ENCODE measurements at regions not wholly inside any gene's neighbourhood (a gene's known extent, or its start where the extent isn't known, plus 50 kb on each side); places are given as distances from the start of the nearest gene placed in this dataset.
A peak's percentile ranks its signal among the peaks of the same experiment; 100 is the strongest.

DNA sequence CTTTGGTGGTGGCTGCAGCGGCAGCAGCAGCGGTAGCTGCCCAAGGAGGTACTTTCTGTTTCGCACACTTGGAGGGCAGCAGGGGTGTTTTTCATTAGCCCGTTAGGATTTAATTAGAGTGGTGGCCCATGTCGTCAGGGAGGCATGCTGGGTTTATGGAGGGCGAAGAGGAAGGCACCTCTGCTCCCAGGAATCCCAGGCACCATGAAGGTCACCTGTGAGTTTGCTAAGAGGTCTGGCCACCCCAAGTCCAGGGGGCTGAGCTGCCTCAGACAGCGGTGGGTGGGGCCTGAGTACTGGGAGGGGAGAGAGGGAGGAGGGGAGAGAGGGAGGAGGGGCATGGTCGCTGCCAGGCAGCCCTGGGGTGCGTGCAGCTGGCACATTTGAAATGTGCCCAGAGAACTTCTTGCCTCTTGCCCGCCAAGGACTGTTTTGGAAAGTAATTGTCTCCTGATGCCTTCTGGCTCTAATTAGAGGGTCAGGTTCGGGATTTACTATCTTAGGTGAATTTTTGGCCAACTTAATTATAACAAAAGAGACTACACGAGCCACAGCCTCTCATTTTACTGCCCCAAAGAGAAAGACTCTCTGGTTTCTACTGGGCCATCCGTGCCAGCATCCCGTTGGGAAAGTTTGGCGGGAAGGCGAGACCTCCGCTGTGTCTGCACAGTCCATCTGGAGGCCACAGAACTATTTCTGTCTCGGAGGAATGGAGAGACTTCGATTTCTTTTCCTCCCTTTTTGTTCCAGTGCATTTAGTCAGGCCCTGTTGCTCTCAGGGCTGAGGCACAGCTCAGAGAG lies 62.0 kb downstream of the GLI2 start:
- H3K4me1 ChIP-seq, result no peaks in the 10 kb centered on the region

DNA sequence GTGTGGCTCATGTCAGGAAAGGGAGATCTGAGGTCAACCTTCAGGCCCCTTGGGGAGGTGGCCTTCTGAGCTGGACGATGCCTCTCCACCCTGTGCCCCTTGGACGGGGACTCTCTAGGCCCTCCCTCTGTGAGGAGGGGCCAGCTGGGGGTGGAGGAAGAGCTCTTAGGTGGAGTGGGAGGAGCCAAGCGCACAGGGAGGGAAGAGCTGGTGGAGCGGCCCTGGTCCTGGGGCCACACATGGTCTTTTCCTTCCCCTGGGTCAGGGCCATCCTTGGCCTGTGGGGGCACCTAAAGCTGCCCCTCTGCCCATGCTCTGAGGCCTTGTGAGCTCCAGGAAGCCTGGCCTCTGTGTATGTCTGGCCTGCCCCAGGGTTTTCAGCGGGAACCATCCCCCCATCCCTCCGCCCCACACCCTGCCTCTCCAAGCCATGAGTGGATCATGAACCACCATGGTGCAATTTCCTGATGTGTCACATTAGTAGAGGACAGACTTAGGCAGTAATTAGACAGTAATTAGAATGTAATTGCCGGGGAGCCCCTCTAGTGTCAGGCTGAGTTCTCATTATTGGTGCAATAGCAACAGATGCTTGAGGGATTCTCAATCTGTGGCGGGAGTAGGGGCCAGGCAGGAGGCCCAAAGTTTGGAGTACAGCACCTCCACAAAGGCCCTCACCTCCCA lies 63.0 kb downstream of the GLI2 start:
- H3K27ac ChIP-seq, result no peak overlapping the region
- H3K36me3 ChIP-seq, result no peaks in the 10 kb centered on the region
- H3K4me3 ChIP-seq, result no peak overlapping the region
- DNase-seq, result no peak
- H3K27me3 ChIP-seq, result no peaks in the 10 kb centered on the region
- H3K4me1 ChIP-seq, result no peaks in the 10 kb centered on the region
- no peak for TF ChIP-seq POLR2A (IDR thresholded peaks at IDR 0.05)
- TF ChIP-seq, protein P1, sequence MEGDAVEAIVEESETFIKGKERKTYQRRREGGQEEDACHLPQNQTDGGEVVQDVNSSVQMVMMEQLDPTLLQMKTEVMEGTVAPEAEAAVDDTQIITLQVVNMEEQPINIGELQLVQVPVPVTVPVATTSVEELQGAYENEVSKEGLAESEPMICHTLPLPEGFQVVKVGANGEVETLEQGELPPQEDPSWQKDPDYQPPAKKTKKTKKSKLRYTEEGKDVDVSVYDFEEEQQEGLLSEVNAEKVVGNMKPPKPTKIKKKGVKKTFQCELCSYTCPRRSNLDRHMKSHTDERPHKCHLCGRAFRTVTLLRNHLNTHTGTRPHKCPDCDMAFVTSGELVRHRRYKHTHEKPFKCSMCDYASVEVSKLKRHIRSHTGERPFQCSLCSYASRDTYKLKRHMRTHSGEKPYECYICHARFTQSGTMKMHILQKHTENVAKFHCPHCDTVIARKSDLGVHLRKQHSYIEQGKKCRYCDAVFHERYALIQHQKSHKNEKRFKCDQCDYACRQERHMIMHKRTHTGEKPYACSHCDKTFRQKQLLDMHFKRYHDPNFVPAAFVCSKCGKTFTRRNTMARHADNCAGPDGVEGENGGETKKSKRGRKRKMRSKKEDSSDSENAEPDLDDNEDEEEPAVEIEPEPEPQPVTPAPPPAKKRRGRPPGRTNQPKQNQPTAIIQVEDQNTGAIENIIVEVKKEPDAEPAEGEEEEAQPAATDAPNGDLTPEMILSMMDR (IDR thresholded peaks at IDR 0.05), result no peak
- intact Hi-C loops (cut with DNase I; ENCODE audit: low total_unique reads), result no loop called here
- no peaks in the 10 kb centered on the region for H3K9me3 ChIP-seq

More for the DNA sequence above, 62.0 kb downstream of the GLI2 start:
- Histone ChIP-seq H3K9me3 (no peaks in the 10 kb centered on the region), H3K36me3 (no peaks in the 10 kb centered on the region), H3K27ac (no peak overlapping the region), H3K4me3 (no peak overlapping the region), H3K27me3 (no peaks in the 10 kb centered on the region)
- no peak for TF ChIP-seq POLR2A (IDR thresholded peaks at IDR 0.05)
- TF ChIP-seq, protein P1 (IDR thresholded peaks at IDR 0.05), result no peak
- DNase-seq, result no peak
- intact Hi-C loops (cut with DNase I; ENCODE audit: low total_unique reads), result no loop called here

DNA sequence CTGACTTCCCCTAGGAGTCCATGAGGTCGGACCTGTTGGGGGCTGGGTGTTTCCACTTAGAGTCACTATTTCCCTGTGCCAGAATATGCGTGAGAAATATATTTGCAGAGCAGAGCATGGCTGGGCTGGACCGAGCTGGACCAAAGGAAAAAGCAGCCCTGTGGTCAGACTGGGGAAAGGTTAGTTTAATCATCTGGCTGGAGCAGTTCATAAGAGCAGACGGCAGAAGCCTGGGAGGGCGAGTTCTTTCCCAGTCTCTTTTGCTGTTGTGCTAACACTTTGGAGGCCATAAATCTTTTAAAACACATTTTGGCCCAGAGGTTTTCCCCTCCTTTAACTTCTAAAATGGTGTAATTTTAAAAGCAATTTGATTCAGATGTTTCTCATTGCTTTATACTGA lies 66.5 kb downstream of the GLI2 start:
- peak overlapping the region; percentile 52 to 56 for H3K27ac ChIP-seq
- H3K4me1 ChIP-seq, result no peaks in the 10 kb centered on the region
- no peak for TF ChIP-seq POLR2A (IDR thresholded peaks at IDR 0.05)
- TF ChIP-seq, protein P1 (IDR thresholded peaks at IDR 0.05), result peak in 1 of 4 experiments; percentile 22
- H3K4me3 ChIP-seq, result no peak overlapping the region
- no peaks in the 10 kb centered on the region for H3K27me3 ChIP-seq
- intact Hi-C loops (cut with DNase I; ENCODE audit: low total_unique reads), result no loop called here
- DNase-seq, result peak; percentile 63
- no peaks in the 10 kb centered on the region for H3K36me3 ChIP-seq
- H3K9me3 ChIP-seq, result no peaks in the 10 kb centered on the region

DNA sequence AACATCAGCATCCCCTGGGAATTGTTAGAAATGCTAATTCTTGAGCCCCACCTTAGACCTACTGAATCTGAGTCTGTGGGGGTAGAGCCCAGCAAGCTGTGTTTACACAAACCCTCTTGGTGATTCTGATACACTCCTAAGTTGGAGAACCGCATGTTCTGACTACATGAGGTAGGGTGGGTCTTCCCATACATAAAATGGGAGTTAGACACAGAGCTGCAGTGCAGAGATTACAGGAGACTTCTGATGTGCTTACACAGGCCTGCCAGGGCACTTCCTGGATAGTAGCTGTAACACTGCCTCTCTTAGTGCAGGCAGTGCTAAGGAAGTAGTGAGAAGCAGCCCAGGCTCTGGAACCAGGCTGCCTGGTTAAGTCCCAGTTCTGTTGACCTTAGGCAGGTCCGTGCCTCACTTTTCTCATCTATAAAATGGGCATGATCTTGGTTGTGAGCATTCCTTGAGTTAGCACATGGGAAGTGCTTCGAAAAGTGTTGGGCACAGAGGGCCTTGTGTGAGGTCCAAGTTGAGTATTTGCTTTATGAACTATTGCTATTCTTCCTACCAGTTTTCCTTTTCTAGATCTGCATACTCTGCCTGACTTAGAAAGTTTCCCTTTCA lies 67.3 kb downstream of the GLI2 start:
- DNase-seq, result no peak
- peak overlapping the region; percentile 46 to 56 for H3K27ac ChIP-seq
- H3K36me3 ChIP-seq, result no peaks in the 10 kb centered on the region
- H3K4me3 ChIP-seq, result no peak overlapping the region
- intact Hi-C loops (cut with DNase I; ENCODE audit: low total_unique reads), result no loop called here
- H3K9me3 ChIP-seq, result no peaks in the 10 kb centered on the region
- TF ChIP-seq, protein P1 (IDR thresholded peaks at IDR 0.05), result no peak
- no peak for TF ChIP-seq POLR2A (IDR thresholded peaks at IDR 0.05)
- H3K27me3 ChIP-seq, result no peaks in the 10 kb centered on the region
- H3K4me1 ChIP-seq, result no peaks in the 10 kb centered on the region
